ENCODE measurements at regions not wholly inside any gene's neighbourhood (a gene's known extent, or its start where the extent isn't known, plus 50 kb on each side); places are given as distances from the start of the nearest gene placed in this dataset.

DNA sequence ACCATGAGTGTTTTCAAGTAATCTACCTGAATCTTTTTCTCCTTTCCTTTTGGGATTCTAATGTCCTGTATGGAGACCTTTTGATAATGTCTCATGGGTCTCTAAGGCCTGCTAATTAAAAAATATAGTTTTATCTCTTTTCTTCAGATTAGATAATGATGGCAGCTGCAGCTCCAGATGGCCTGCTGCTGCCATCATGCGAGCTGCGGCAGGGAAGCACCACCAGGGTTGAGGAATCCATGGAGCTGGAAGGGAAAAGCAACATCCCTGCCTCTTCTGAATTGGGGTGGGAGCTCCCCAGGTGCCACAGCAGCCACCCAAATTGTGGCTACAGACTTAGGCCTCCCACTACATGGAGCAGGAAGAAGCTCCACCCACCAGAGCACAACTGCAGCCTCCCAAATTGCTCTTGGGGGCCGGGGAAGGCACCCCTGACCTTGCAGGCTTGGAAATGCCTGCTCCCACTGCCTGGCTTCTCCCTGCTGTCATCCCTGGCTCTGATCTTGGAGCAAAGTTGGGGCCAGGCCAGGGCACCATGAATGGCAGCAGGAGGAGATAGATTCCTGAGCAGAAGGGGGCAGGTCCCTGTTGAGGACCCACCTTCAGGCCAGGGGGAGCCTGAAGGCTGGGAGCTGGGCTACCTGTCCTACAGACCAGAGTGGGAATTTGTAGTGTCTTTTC, 189.6 kb upstream of the MAN1A1 start:
- TF ChIP-seq, protein P1, sequence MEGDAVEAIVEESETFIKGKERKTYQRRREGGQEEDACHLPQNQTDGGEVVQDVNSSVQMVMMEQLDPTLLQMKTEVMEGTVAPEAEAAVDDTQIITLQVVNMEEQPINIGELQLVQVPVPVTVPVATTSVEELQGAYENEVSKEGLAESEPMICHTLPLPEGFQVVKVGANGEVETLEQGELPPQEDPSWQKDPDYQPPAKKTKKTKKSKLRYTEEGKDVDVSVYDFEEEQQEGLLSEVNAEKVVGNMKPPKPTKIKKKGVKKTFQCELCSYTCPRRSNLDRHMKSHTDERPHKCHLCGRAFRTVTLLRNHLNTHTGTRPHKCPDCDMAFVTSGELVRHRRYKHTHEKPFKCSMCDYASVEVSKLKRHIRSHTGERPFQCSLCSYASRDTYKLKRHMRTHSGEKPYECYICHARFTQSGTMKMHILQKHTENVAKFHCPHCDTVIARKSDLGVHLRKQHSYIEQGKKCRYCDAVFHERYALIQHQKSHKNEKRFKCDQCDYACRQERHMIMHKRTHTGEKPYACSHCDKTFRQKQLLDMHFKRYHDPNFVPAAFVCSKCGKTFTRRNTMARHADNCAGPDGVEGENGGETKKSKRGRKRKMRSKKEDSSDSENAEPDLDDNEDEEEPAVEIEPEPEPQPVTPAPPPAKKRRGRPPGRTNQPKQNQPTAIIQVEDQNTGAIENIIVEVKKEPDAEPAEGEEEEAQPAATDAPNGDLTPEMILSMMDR (IDR thresholded peaks at IDR 0.05; ENCODE audit: insufficient read depth, low read depth, low read length): no peak
- POLR2A ChIA-PET: no interaction called here
- no peaks in the 10 kb centered on the region for H3K36me3 ChIP-seq (ENCODE audit: control insufficient read depth, insufficient read depth, low read length)
- DNase-seq (ENCODE audit: low read depth): no peak
- H3K4me3 ChIP-seq (ENCODE audit: low read depth, low read length): no peak overlapping the region
- CTCF ChIA-PET: interaction anchor here (1.0 to 1.9 kb wide), 2 partner anchors 22 to 188 kb away, joined by 3 to 10 read pairs; no protein-coding TSS in a partner anchor
- H3K27me3 ChIP-seq (ENCODE audit: control insufficient read depth, insufficient read depth, low read length): peaks cover 2% of the 10 kb centered on the region; the same call in 1 of the 2 replicates

DNA sequence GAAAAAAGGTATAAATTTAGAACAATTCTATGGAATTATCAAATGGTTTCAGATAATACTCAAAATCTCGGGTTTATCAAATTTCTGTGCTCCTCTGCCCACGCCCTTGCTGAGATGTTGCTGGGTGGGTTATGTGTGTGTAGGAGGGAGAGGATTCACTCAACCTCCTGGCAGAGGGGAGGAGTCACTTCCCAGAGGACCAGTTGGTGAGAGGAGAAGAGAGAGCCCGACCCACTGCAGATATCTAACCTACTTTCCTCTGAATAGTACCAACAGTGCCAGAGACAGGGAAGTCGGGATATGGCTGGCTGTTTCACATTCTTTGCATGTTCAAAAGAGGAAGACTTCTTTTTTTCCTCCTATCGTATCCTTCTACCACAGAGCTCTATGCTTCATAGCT, 187.1 kb upstream of the MAN1A1 start:
- Histone ChIP-seq H3K4me3 (ENCODE audit: low read depth, low read length) (no peak overlapping the region), H3K36me3 (ENCODE audit: control insufficient read depth, insufficient read depth, low read length) (no peaks in the 10 kb centered on the region), H3K27me3 (ENCODE audit: control insufficient read depth, insufficient read depth, low read length) (peaks cover 2% of the 10 kb centered on the region; the same call in 1 of the 2 replicates)
- ChIA-PET CTCF (no interaction called here), POLR2A (no interaction called here)
- TF ChIP-seq, protein P1 (IDR thresholded peaks at IDR 0.05; ENCODE audit: insufficient read depth, low read depth, low read length): no peak
- no peak for DNase-seq (ENCODE audit: low read depth)

- Histone ChIP-seq H3K36me3 (ENCODE audit: control insufficient read depth, insufficient read depth, low read length) (no peaks in the 10 kb centered on the region), H3K4me3 (ENCODE audit: low read depth, low read length) (no peak overlapping the region), H3K27me3 (ENCODE audit: control insufficient read depth, insufficient read depth, low read length) (peaks cover 2% of the 10 kb centered on the region; the same call in 1 of the 2 replicates)
- DNase-seq (ENCODE audit: low read depth): no peak
- ChIA-PET CTCF (no interaction called here), POLR2A (no interaction called here)
- TF ChIP-seq, protein P1 (IDR thresholded peaks at IDR 0.05; ENCODE audit: insufficient read depth, low read depth, low read length): no peak
Measured at GRCh38 chr6:119535332-119535731, 185.8 kb upstream of the MAN1A1 start.

DNA sequence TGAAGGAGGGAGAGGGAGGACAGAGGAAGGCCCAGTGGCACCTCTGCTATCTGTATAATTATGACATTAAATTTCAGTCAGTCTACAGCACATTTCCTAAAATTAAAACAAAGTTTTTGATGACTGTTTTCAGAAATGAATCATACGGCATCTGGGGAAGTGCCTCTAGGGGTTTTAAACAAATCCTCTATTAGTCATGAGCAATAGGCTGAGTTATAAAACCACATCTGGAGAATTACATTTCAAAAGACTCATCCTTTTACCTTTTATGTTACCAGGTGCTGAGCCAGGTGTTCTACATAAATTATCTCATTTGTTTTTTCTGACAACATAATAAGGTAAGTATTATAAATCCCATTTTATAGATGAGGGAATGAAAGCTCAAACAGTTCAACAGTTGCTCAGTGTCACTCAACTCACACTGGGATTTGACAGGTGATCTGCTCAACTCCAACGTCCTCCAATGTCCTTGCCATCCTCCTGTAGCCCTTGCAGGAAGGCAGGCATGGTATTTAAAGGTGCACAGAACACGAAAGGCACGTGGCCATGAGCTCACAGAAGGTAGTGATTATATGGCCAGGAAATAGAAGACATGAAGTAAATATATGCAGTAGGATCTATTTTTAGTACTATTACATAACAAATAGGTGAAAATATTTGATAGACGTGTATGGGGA, 184.2 kb upstream of the MAN1A1 start:
- Histone ChIP-seq H3K27me3 (ENCODE audit: control insufficient read depth, insufficient read depth, low read length) (peaks cover 2% of the 10 kb centered on the region; the same call in 1 of the 2 replicates), H3K4me3 (ENCODE audit: low read depth, low read length) (no peak overlapping the region), H3K36me3 (ENCODE audit: control insufficient read depth, insufficient read depth, low read length) (no peaks in the 10 kb centered on the region)
- DNase-seq (ENCODE audit: low read depth): peak; percentile 47
- TF ChIP-seq, protein P1 (IDR thresholded peaks at IDR 0.05; ENCODE audit: insufficient read depth, low read depth, low read length): no peak
- ChIA-PET CTCF (no interaction called here), POLR2A (no interaction called here)

DNA sequence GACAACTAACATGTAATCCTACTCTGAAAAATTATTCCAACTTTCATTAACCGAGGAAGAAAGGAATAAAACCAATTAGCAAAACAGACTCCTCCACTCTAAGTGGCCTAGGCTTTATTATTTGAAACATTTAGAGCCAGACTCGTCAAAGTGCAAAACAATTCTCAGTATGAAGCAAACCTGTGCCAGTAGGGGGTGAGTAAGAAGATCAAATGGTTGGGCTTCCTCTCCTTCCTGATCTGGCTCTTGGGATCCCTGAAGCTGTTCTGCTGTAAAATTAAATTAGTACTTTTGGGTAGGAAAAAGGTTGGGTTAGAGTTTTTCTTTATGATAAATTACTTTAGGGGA, 177.6 kb upstream of the MAN1A1 start:
- TF ChIP-seq, protein P1 (IDR thresholded peaks at IDR 0.05; ENCODE audit: insufficient read depth, low read depth, low read length): no peak
- POLR2A ChIA-PET: no interaction called here
- no peak for DNase-seq (ENCODE audit: low read depth)
- Histone ChIP-seq H3K4me3 (ENCODE audit: low read depth, low read length) (no peak overlapping the region), H3K36me3 (ENCODE audit: control insufficient read depth, insufficient read depth, low read length) (no peaks in the 10 kb centered on the region), H3K27me3 (ENCODE audit: control insufficient read depth, insufficient read depth, low read length) (no peaks in the 10 kb centered on the region)
- CTCF ChIA-PET: no interaction called here
